ENCODE measurements at regions not wholly inside any gene's neighbourhood (a gene's known extent, or its start where the extent isn't known, plus 50 kb on each side); places are given as distances from the start of the nearest gene placed in this dataset.

DNA sequence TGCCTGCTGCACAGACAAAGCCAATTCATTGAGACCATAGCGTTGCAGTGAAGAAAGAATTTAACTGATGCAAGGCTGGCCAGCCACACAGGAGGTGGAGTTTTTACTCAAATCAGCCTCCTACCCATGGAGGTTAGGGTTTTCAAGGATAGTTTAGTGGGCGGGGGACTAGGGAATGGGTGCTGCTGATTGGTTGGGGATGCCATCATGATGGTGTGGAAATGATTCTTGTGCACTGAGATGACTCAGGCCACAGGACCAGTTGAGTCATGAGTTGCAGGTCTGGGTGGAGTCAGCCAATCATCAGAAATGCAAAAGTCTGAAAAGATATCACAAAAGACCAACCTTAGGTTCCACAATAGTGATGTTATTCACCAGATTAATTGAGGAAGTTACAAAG lies 359.6 kb downstream of the FOXO1 start:
- Histone ChIP-seq H3K4me1 (no peaks in the 10 kb centered on the region), H3K27me3 (no peaks in the 10 kb centered on the region), H3K4me3 (no peak overlapping the region), H3K27ac (no peak overlapping the region), H3K9me3 (peaks cover 0 to 5% (median 0%) of the 10 kb centered on the region in 4 donors), H3K36me3 (no peaks in the 10 kb centered on the region)
- no peak for TF ChIP-seq POLR2A (IDR thresholded peaks at IDR 0.05)
- TF ChIP-seq, protein P1, sequence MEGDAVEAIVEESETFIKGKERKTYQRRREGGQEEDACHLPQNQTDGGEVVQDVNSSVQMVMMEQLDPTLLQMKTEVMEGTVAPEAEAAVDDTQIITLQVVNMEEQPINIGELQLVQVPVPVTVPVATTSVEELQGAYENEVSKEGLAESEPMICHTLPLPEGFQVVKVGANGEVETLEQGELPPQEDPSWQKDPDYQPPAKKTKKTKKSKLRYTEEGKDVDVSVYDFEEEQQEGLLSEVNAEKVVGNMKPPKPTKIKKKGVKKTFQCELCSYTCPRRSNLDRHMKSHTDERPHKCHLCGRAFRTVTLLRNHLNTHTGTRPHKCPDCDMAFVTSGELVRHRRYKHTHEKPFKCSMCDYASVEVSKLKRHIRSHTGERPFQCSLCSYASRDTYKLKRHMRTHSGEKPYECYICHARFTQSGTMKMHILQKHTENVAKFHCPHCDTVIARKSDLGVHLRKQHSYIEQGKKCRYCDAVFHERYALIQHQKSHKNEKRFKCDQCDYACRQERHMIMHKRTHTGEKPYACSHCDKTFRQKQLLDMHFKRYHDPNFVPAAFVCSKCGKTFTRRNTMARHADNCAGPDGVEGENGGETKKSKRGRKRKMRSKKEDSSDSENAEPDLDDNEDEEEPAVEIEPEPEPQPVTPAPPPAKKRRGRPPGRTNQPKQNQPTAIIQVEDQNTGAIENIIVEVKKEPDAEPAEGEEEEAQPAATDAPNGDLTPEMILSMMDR (IDR thresholded peaks at IDR 0.05): no peak
- no peak for DNase-seq

- H3K27ac ChIP-seq: no peak overlapping the region
- H3K27me3 ChIP-seq: no peaks in the 10 kb centered on the region
- no peak for DNase-seq
- no peaks in the 10 kb centered on the region for H3K4me1 ChIP-seq
- peaks cover 0 to 5% (median 0%) of the 10 kb centered on the region in 4 donors for H3K9me3 ChIP-seq
- no peak for TF ChIP-seq POLR2A (IDR thresholded peaks at IDR 0.05)
- TF ChIP-seq, protein P1 (IDR thresholded peaks at IDR 0.05): no peak
- H3K36me3 ChIP-seq: no peaks in the 10 kb centered on the region
- no peak overlapping the region for H3K4me3 ChIP-seq
Observed at GRCh38 chr13:40309881-40310280, 356.6 kb downstream of the FOXO1 start.

DNA sequence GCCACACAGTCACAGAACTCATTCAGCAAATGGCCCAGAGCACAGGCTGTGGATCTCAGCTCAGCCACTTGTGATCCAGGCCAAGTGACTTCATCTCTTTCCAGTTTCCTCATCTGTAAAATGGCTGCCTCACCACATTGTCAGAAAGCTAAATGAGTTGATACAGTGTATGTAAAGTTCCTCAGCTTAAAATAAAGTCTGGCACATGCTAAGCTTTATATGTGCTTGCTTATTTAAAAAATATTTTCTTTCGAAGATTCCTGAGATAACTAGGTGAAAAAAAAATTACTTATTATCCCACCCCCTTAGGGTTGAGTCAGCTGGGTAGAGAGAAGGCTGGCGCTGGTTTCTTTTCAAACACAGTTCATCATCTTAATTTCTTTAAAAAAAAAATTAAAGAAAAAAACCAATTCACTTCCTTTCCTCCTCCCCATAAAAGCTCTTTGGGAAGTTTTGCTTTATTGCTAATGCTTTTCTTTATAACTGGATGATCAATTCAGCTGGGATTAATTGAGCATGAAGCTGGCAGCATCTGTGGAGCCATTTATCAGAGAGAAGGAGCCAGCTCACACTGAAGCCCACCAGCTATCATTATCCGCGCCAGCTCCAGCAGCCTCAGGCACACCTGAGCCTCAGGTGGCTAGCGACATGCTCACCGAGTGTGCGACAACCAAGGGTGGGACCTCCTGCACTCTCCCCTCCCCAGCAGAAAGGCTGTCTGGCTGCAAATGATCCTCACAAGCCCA lies 354.9 kb downstream of the FOXO1 start:
- Histone ChIP-seq H3K27me3 (no peaks in the 10 kb centered on the region), H3K4me3 (no peak overlapping the region), H3K36me3 (no peaks in the 10 kb centered on the region), H3K4me1 (no peaks in the 10 kb centered on the region), H3K27ac (no peak overlapping the region), H3K9me3 (peaks cover 0 to 5% (median 0%) of the 10 kb centered on the region in 4 donors)
- TF ChIP-seq, protein P1 (IDR thresholded peaks at IDR 0.05): no peak
- TF ChIP-seq POLR2A (IDR thresholded peaks at IDR 0.05): no peak
- no peak for DNase-seq

GRCh38 chr13:40313269-40314200 lies 352.9 kb downstream of the FOXO1 start:
- Histone ChIP-seq H3K4me3 (no peak overlapping the region), H3K27ac (no peak overlapping the region), H3K4me1 (peaks cover 0 to 4% (median 2%) of the 10 kb centered on the region in 4 donors), H3K36me3 (no peaks in the 10 kb centered on the region), H3K9me3 (no peaks in the 10 kb centered on the region), H3K27me3 (no peaks in the 10 kb centered on the region)
- no peak for TF ChIP-seq POLR2A (IDR thresholded peaks at IDR 0.05)
- TF ChIP-seq, protein P1 (IDR thresholded peaks at IDR 0.05): no peak
- DNase-seq: no peak

DNA sequence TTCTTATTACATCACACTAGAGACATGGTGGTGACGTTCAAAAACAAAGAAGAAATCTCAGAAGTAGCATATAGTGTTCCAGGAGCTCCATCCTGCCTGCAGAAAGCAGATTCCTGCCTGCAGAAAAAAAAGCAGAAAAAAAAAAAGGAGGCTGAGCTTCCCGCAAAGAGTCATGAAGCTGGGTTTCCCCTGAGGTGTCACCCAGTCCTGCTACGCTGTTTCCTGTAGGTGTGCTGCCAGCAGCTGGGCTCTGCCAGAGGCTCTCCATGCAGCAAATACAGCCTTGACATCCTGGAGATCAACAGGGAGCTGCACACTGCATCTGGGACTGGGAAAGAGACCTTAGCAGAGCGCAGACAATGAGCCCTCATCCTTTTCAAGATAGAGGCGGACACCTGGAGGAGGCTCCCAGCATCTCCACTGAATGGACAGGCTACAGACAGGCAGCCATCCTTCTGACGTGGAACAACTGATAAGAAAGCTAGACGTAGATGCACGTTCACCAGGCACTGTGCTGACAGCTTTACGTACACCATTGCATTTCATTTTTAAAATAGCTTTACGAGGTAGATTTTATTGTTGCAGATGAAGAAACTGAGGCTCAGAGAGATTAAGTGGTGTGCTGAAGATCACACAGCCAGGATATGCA lies 350.9 kb downstream of the FOXO1 start:
- H3K36me3 ChIP-seq: no peaks in the 10 kb centered on the region
- H3K9me3 ChIP-seq: no peaks in the 10 kb centered on the region
- peak in 1 of 3 donors; percentile 57 for DNase-seq
- H3K4me3 ChIP-seq: no peak overlapping the region
- H3K4me1 ChIP-seq: peaks cover 0 to 4% (median 2%) of the 10 kb centered on the region in 4 donors
- TF ChIP-seq POLR2A (IDR thresholded peaks at IDR 0.05): no peak
- TF ChIP-seq, protein P1 (IDR thresholded peaks at IDR 0.05): no peak
- H3K27ac ChIP-seq: no peak overlapping the region
- H3K27me3 ChIP-seq: no peaks in the 10 kb centered on the region

All from Peyer's patch (tissue), 4 donors.